ENCODE measurements at regions not wholly inside any gene's neighbourhood (a gene's known extent, or its start where the extent isn't known, plus 50 kb on each side); places are given as distances from the start of the nearest gene placed in this dataset.
A peak's percentile ranks its signal among the peaks of the same experiment; 100 is the strongest.

- H3K27ac ChIP-seq, result no peak overlapping the region
- TF ChIP-seq ZFX (IDR thresholded peaks at IDR 0.05; ENCODE audit: borderline replicate concordance) (no peak), CTCF (IDR thresholded peaks at IDR 0.05) (no peak)
Observed at GRCh38 chr6:140478631-140479030, 1104.2 kb upstream of the CITED2 start.

- no peak overlapping the region for H3K27ac ChIP-seq
- TF ChIP-seq CTCF (IDR thresholded peaks at IDR 0.05) (no peak), ZFX (IDR thresholded peaks at IDR 0.05; ENCODE audit: borderline replicate concordance) (no peak)
Observed at GRCh38 chr6:140475086-140475485, 1100.6 kb upstream of the CITED2 start.

- no peak for TF ChIP-seq CTCF (IDR thresholded peaks at IDR 0.05)
- TF ChIP-seq ZFX (IDR thresholded peaks at IDR 0.05; ENCODE audit: borderline replicate concordance), result no peak
- H3K27ac ChIP-seq, result peak overlapping the region; percentile 97
Observed at GRCh38 chr6:140464720-140465119, 1090.3 kb upstream of the CITED2 start.

GRCh38 chr6:140463312-140463710 lies 1088.9 kb upstream of the CITED2 start:
- peak overlapping the region; percentile 97 for H3K27ac ChIP-seq
- TF ChIP-seq ZFX (IDR thresholded peaks at IDR 0.05; ENCODE audit: borderline replicate concordance) (no peak), CTCF (IDR thresholded peaks at IDR 0.05) (no peak)

- TF ChIP-seq ZFX (IDR thresholded peaks at IDR 0.05; ENCODE audit: borderline replicate concordance), result no peak
- no peak for TF ChIP-seq CTCF (IDR thresholded peaks at IDR 0.05)
- H3K27ac ChIP-seq, result peak overlapping the region; percentile 97
Observed at GRCh38 chr6:140462453-140463311, 1088.2 kb upstream of the CITED2 start.

- H3K27ac ChIP-seq, result peak overlapping the region; percentile 97
Observed at GRCh38 chr6:140462076-140462452, 1087.6 kb upstream of the CITED2 start.

More at GRCh38 chr6:140462076-140462452, 1087.6 kb upstream of the CITED2 start:
- TF ChIP-seq ZFX (IDR thresholded peaks at IDR 0.05; ENCODE audit: borderline replicate concordance), result no peak
- no peak for TF ChIP-seq CTCF (IDR thresholded peaks at IDR 0.05)
